ENCODE measurements at regions not wholly inside any gene's neighbourhood (a gene's known extent, or its start where the extent isn't known, plus 50 kb on each side); places are given as distances from the start of the nearest gene placed in this dataset.

- TF ChIP-seq POLR2A (IDR thresholded peaks at IDR 0.05; ENCODE audit: low read length) (no peak), GATA1 (IDR thresholded peaks at IDR 0.05; ENCODE audit: low read depth, low read length) (no peak)
Measured at GRCh38 chr7:84879570-84880325, 307.1 kb downstream of the SEMA3D start.
